Aorta (tissue), 5 donors: ENCODE measurements at regions not wholly inside any gene's neighbourhood (a gene's known extent, or its start where the extent isn't known, plus 50 kb on each side); places are given as distances from the start of the nearest gene placed in this dataset.

Experiments
- ATAC-seq: fragments of 200-7000 bp; cut with Tn5 transposase; one replicate; pipeline ENCODE4 v1.9.1; 2022; ENCODE audit warnings: moderate library complexity; ENCODE audit not compliant: low FRiP score
- DNase-seq, 2 donors: peaks; one replicate each; pipeline ENCODE4 v3.0.0-alpha.2; 2020
- H3K27ac ChIP-seq, 2 donors: one replicate each; pipeline ENCODE4 v1.5.1; 2013; ENCODE audit warnings: low read length in 2 of 2, mild to moderate bottlenecking in 2 of 2, moderate library complexity in 2 of 2, control low read depth in 1 of 2, inconsistent platforms in 1 of 2, low read depth in 1 of 2
- H3K27me3 ChIP-seq, 2 donors: one replicate each; pipeline ENCODE4 v1.6.1; 2013; ENCODE audit warnings: control low read depth in 1 of 2, low read length in 1 of 2, mild to moderate bottlenecking in 1 of 2, moderate library complexity in 1 of 2; ENCODE audit not compliant: insufficient read depth in 2 of 2, control insufficient read depth in 1 of 2
- H3K36me3 ChIP-seq, 2 donors: one replicate each; pipeline ENCODE4 v1.6.1; 2013; ENCODE audit warnings: control low read depth in 1 of 2, low read length in 1 of 2, mild to moderate bottlenecking in 1 of 2; ENCODE audit not compliant: insufficient read depth in 2 of 2, control insufficient read depth in 1 of 2
- H3K4me1 ChIP-seq, 2 donors: one replicate each; pipeline ENCODE4 v1.6.1; 2013; ENCODE audit warnings: low read length in 2 of 2, control low read depth in 1 of 2, mild to moderate bottlenecking in 1 of 2, moderate library complexity in 1 of 2; ENCODE audit not compliant: insufficient read depth in 2 of 2, control insufficient read depth in 1 of 2
- H3K4me3 ChIP-seq, 2 donors: one replicate each; pipeline ENCODE4 v1.5.1; 2013; ENCODE audit warnings: low read length in 2 of 2, control low read depth in 1 of 2, mild to moderate bottlenecking in 1 of 2
- H3K9me3 ChIP-seq: one replicate; pipeline ENCODE4 v1.6.1; 2013; ENCODE audit warnings: mild to moderate bottlenecking, low read length; ENCODE audit not compliant: control insufficient read depth
- WGBS, 2 donors: extraction: QIAGEN DNeasy Blood & Tissue Kit; methylation state at CpG; one replicate each; pipeline ENCODE4 v1.1.7; 2013; 5-methylcytosine and 5-hydroxymethylcytosine counted together
- intact Hi-C, 2 donors: fragments of 100-400 bp; cut with DNase I; formaldehyde crosslinking; loops; one replicate each; pipeline versions ENCODE4 v1.14.2 to v1.15.0; 2022
- donor health status: healthy with polysubstance abuse.
- donor health status: Bipolar disorder and iron deficiency.
- donor health status: DM: no; HTN: no; CAD: no.
- donor health status: DM: no; HTN: no; CAD: no.
- donor health status: DM: yes; HTN: yes; CAD: no.

GRCh38 chr15:36358523-36358922 is 220.9 kb upstream of the CDIN1 start:
- Histone ChIP-seq H3K4me1 (peaks cover 6 to 7% of the 10 kb centered on the region in 2 donors), H3K4me3 (no peak overlapping the region), H3K36me3 (no peaks in the 10 kb centered on the region), H3K27ac (peak overlapping the region in 1 of 2 donors; percentile 85), H3K27me3 (no peaks in the 10 kb centered on the region), H3K9me3 (no peaks in the 10 kb centered on the region)
- intact Hi-C loops = loop anchor here in 1 of 2 donors (10.0 kb wide), 1 partner anchor 246 kb away; no protein-coding TSS in a partner anchor
- 22 to 32% methylated on average over 2 of the region's 2 CpGs for WGBS, 2 donors
- DNase-seq (no peak), ATAC-seq (no peak)

DNA sequence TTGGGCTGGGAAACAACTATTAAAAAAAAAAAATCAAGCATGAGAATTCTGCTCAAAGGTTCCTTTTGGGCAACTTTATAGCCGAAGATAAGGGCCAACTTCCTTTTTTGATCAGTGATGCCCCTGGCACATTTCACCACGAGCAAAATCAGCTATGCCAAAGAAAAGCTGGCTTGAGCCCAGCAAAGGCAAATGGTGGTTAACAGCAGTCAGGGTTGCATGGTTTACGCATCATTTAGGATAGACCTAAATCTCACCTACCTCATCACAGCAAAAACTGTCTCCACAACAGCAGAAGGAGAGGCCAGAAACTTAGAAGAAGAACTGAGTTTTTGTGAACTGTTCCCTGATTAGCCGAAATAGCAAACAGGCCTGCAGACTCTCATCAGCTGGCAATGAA is 220.1 kb upstream of the CDIN1 start:
- Histone ChIP-seq H3K4me1 (peaks cover 6 to 7% of the 10 kb centered on the region in 2 donors), H3K27me3 (no peaks in the 10 kb centered on the region), H3K36me3 (no peaks in the 10 kb centered on the region), H3K27ac (no peak overlapping the region), H3K9me3 (no peaks in the 10 kb centered on the region), H3K4me3 (no peak overlapping the region)
- 55 to 67% methylated on average over 4 of the region's 4 CpGs for WGBS, 2 donors
- DNase-seq (no peak), ATAC-seq (no peak)
- intact Hi-C loops = loop anchor here in 1 of 2 donors (10.0 kb wide), 1 partner anchor 246 kb away; no protein-coding TSS in a partner anchor

DNA sequence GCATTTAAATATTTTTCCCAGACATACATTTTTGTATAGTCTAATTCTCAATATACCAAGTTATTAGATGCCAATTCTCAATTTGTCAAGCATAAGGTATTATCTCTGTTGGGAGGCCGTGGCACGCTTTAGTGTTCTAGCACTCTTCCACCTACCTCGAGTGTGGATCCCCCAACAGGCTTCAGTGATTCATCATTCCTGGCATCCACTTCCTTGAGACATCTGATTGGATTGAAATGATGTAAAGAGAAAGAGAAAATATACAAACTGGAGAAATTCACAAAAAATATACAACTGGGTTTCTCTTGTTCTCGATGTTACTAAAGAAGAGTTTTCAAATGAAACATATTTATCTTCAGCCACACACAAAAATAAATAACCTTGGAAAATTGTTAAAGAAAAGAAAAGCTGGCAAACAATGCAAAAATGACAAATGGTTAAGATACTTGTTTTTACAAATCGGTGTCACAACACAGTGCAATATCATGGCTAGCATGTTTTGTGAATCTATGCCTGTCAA is 218.0 kb upstream of the CDIN1 start:
- DNase-seq = no peak
- H3K27me3 ChIP-seq = no peaks in the 10 kb centered on the region
- intact Hi-C loops = no loop called here
- no peaks in the 10 kb centered on the region for H3K9me3 ChIP-seq
- ATAC-seq = no peak
- H3K4me1 ChIP-seq = peaks cover 7 to 8% of the 10 kb centered on the region in 2 donors
- no peak overlapping the region for H3K4me3 ChIP-seq
- no peaks in the 10 kb centered on the region for H3K36me3 ChIP-seq
- 88 to 90% methylated on average over 5 of the region's 5 CpGs for WGBS, 2 donors
- no peak overlapping the region for H3K27ac ChIP-seq

DNA sequence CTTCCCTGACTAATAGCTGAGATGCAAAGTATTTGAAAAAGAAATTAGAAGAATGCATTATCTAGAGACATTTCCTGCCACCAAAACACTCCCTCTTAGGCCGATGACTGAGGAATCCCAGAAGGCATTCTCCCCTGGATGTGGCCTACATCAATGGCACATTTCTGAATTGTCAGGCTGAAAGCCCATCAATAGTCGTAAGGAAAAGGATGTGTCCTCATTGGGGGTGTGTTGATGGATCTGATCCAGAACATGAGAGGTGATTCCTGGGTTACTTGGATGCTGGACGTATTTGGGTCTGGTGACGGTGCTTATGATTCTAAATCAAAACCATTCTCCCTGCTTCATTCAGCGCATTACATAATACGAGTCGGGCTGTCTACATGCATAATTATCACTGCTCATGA is 216.9 kb upstream of the CDIN1 start:
- H3K9me3 ChIP-seq = no peaks in the 10 kb centered on the region
- intact Hi-C loops = no loop called here
- no peak for DNase-seq
- 90 to 91% methylated on average over 7 of the region's 7 CpGs for WGBS, 2 donors
- no peaks in the 10 kb centered on the region for H3K27me3 ChIP-seq
- H3K36me3 ChIP-seq = no peaks in the 10 kb centered on the region
- H3K4me1 ChIP-seq = peaks cover 7 to 8% of the 10 kb centered on the region in 2 donors
- ATAC-seq = no peak
- no peak overlapping the region for H3K27ac ChIP-seq
- H3K4me3 ChIP-seq = no peak overlapping the region

- Histone ChIP-seq H3K9me3 (no peaks in the 10 kb centered on the region), H3K27ac (no peak overlapping the region), H3K4me3 (no peak overlapping the region), H3K36me3 (no peaks in the 10 kb centered on the region), H3K27me3 (no peaks in the 10 kb centered on the region), H3K4me1 (peaks cover 0 to 4% of the 10 kb centered on the region in 2 donors)
- WGBS, 2 donors = 57 to 63% methylated on average over 4 of the region's 4 CpGs
- intact Hi-C loops = no loop called here
- DNase-seq (no peak), ATAC-seq (no peak)
Measured at GRCh38 chr15:36363335-36363734, 216.1 kb upstream of the CDIN1 start.

DNA sequence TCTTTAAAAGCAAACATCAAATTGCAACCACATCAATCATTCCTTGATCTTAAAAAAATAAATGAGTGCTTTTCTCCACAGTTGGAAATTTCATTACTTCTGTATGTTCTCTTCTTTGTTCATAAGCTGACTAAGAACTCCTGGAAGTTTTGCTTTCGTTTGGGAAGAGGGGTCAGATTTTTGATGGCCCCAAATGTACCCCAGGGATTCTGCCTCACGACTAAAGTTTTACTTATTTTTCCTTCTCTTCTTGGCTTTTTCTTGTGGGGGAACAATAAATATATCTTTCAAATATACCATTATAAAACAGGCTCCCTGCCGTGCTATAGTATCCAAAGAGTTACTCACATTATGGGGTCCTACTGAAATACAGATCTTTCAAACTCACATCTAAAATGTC is 215.0 kb upstream of the CDIN1 start:
- H3K27me3 ChIP-seq = no peaks in the 10 kb centered on the region

GRCh38 chr15:36365963-36366362 is 213.5 kb upstream of the CDIN1 start:
- ATAC-seq (no peak), DNase-seq (no peak)
- WGBS, 2 donors = 15% methylated on average over 2 of the region's 2 CpGs
- H3K4me3 ChIP-seq = no peak overlapping the region
- H3K36me3 ChIP-seq = no peaks in the 10 kb centered on the region
- H3K27ac ChIP-seq = no peak overlapping the region
- no peaks in the 10 kb centered on the region for H3K9me3 ChIP-seq
- intact Hi-C loops = no loop called here
- peaks cover 0 to 4% of the 10 kb centered on the region in 2 donors for H3K4me1 ChIP-seq
- no peaks in the 10 kb centered on the region for H3K27me3 ChIP-seq

More for the DNA sequence above, 215.0 kb upstream of the CDIN1 start:
- ATAC-seq (no peak), DNase-seq (no peak)
- H3K4me3 ChIP-seq = no peak overlapping the region
- no peaks in the 10 kb centered on the region for H3K36me3 ChIP-seq
- H3K9me3 ChIP-seq = no peaks in the 10 kb centered on the region
- H3K4me1 ChIP-seq = peaks cover 0 to 4% of the 10 kb centered on the region in 2 donors
- 47 to 51% methylated on average over 3 of the region's 3 CpGs for WGBS, 2 donors
- H3K27ac ChIP-seq = no peak overlapping the region
- intact Hi-C loops = no loop called here

DNA sequence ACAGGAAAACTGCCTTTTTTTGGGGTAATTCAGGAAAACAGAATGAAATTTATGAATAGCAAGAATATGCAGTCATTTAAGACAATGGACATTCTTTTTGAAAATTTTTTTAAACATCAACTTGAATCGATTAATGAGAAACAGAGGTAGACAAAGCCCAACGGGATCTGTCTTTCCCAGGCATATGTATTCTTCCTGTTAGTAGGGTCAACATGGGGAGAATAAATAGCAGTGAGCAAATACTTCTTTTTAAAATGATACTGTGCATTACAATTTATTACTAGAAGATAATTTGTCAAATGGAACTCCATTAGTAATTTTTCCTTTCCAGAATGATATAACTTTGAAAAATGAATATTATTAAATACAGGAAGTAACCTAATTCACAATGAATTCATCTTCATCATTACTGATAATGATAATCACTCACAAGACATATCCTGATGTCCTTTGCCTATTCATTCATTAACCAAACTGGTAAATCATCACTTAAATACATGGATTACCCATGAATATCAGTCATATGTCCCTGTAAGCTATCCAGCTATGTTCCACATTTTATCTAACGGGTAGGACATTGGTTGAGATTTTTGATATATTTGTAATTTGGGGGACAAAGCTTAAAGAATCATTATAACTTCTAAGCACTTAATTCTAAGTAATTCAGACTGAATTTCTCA is 209.2 kb upstream of the CDIN1 start:
- DNase-seq = no peak
- intact Hi-C loops = no loop called here

DNA sequence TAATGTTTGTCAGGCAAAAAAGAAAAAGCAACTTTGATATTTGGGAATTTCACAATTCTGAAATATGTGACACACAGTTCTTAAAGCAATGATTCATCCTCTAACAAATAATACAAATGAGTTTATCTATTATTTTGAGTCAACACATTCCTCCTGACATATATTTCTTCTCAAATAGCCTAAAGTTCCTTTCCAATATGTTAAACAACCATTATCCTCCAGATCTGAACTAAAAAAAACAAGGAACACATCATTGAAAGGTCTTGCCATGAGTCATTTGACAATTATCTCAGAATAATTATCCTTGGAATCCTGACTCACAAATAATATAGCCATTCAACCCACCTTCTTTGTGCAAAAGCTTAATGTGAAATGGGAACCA is 208.7 kb upstream of the CDIN1 start:
- no peaks in the 10 kb centered on the region for H3K9me3 ChIP-seq
- H3K36me3 ChIP-seq = no peaks in the 10 kb centered on the region
- ATAC-seq = no peak
- intact Hi-C loops = no loop called here
- DNase-seq = no peak
- peaks cover 0 to under 1% of the 10 kb centered on the region in 2 donors for H3K4me1 ChIP-seq
- no peak overlapping the region for H3K4me3 ChIP-seq
- H3K27me3 ChIP-seq = no peaks in the 10 kb centered on the region
- H3K27ac ChIP-seq = no peak overlapping the region

More for the DNA sequence above, 209.2 kb upstream of the CDIN1 start:
- no peak overlapping the region for H3K27ac ChIP-seq
- H3K27me3 ChIP-seq = no peaks in the 10 kb centered on the region
- no peaks in the 10 kb centered on the region for H3K36me3 ChIP-seq
- peaks cover 0 to 2% of the 10 kb centered on the region in 2 donors for H3K4me1 ChIP-seq
- H3K9me3 ChIP-seq = no peaks in the 10 kb centered on the region
- no peak for ATAC-seq
- 78 to 79% methylated on average over 3 of the region's 3 CpGs for WGBS, 2 donors
- no peak overlapping the region for H3K4me3 ChIP-seq
